Stimulated activated CD8-positive, alpha-beta memory T cell treated with anti-CD3 and anti-CD28 coated beads, Interleukin-12 subunit alpha, Interleukin-12 subunit beta, amount 100 ng/mL, for 24 hours (primary cell): ENCODE measurements at regions not wholly inside any gene's neighbourhood (a gene's known extent, or its start where the extent isn't known, plus 50 kb on each side); places are given as distances from the start of the nearest gene placed in this dataset.

Source experiments
- DNase-seq: peaks from one replicate; pipeline ENCODE4 v3.0.0-alpha.2; 2020; ENCODE audit errors: extremely low read depth

DNA sequence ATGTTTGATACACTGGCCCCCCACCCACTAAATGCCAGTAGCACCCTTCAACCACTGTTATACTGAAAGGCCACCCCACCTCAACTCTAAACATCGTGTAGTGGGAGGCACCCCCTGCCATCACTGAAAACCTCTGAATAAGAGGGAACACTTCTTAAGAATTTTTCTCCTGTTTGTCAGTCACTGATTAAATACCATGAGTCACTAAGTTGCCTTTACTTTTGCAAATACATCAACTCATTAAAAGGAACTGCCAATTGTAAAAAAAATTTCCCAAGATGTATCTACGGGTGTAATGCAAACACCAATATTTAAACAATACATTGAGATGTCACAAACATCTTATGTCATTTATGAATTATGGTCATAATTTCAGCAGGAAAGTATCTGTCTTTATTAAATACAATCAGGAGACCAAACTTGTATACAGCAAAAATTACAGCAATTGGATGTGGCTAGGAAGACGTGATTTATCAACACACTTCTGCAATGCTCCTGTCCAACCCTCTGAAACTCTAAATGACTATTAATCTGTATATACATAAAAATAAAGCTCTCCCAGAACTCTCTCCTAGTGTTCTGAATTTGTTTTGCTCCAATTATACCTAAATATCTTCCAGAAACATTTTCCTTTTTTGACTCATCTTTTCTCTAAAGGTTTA is 144.1 kb upstream of the STK17B start:
- no peak for DNase-seq

- DNase-seq, result no peak
Observed at GRCh38 chr2:196316050-196316430, 144.7 kb upstream of the STK17B start.

DNA sequence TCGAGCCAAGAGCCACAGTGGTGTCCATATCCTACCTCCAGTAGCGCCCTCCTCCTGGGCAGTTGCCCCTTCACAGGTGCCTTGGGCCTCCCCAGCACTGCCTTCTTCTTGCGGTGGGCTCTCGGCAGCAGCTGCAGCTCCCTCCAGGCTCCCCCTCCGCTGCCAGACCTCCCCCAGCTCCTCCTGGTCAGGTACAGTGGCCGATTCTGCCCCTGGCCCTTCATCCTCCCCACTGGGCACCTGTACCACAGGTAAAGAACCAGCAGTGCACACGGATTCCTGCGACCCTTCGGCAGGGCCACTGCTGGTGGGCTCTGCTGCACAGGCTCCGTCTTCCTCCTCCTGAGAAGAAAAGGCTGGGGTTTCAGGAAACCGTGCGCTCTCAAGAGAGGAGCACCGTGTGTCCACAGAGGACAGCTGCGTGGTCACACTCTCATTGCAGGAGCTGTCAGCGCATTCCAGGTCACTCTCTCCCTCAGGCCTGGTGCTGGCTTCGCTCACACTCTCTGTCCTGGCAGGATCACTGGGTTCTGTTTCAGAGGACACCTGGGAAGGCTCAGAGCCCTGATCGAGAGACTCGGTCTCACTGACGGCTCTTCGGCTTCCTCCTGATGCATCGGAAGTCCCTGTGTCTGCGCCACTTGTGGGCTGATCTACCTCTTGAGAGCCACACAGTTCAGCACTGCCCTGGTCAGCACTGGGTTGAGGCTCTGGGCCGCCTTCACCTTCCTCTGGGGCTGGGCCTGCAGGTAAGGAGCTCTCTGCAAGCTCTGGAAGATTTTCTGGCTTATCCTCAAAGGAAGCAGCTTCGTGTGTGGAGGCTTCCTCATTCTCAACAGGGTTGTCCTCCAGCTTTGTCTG is 147.4 kb upstream of the STK17B start:
- DNase-seq, result no peak

- DNase-seq, result no peak
Observed at GRCh38 chr2:196322973-196323810, 151.8 kb upstream of the STK17B start.

DNA sequence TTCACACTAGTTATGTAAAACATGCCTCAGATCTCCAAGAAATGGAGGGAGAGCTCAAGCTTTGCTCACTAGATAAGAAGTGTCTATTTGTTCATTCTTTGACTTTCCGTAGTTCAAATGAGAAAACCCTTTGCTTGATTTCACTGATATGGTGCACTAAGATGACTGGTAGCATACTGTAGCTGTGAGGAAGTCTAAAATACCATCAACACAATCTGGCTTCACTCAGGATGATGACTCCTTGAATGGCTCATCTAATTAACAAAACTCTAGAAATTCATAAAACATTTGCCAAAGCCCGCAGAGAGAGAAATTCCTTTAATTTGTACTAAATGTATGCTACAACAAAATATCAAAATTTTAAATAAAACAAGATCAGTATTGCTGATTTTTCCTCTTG is 152.8 kb upstream of the STK17B start:
- no peak for DNase-seq

- DNase-seq, result no peak
Observed at GRCh38 chr2:196328088-196328680, 156.8 kb upstream of the STK17B start.

DNA sequence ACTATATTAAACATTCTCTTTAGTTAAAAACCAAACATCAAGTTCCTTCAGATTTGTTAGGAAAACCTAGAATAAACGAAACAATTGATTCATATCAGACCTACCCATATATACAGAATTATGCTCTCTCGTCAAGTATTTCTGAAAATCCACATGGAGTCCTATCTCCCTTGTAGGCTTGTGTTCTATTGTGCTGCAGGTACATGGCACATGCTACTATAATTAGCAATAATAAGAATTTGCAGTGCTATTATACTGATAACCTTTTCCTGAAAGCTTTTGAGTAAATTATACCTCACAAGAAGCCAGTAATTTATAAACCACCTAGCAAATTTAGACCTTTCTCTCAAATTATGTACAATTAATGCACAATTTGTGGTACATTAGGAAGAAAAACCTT is 158.6 kb upstream of the STK17B start:
- DNase-seq, result no peak

- DNase-seq, result no peak
Observed at GRCh38 chr2:196330645-196331044, 159.3 kb upstream of the STK17B start.

DNA sequence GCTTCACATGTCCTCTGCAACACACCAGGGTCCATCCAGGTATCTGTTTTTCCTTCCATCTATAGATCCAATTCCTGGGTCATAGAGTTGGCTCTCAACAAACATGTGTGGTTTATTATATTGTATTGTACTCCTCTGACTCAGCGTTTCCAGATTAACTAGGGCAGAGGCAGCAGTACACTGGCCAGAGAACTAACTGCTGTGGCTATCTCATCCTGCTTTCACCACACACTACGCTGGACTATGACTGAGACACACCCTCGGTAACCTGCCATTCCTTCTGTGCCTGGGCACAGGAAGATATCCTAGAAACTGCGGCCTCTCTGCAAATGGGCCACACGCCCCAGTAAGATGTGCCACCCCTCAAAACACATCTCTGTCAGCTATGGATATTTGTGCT is 159.8 kb upstream of the STK17B start:
- DNase-seq, result no peak

- DNase-seq, result no peak
Observed at GRCh38 chr2:196331851-196332250, 160.5 kb upstream of the STK17B start.

- DNase-seq, result no peak
Observed at GRCh38 chr2:196333397-196333796, 162.0 kb upstream of the STK17B start.

- DNase-seq, result no peak
Observed at GRCh38 chr2:196334710-196335109, 163.3 kb upstream of the STK17B start.

- DNase-seq, result no peak
Observed at GRCh38 chr2:196335221-196335634, 163.8 kb upstream of the STK17B start.

DNA sequence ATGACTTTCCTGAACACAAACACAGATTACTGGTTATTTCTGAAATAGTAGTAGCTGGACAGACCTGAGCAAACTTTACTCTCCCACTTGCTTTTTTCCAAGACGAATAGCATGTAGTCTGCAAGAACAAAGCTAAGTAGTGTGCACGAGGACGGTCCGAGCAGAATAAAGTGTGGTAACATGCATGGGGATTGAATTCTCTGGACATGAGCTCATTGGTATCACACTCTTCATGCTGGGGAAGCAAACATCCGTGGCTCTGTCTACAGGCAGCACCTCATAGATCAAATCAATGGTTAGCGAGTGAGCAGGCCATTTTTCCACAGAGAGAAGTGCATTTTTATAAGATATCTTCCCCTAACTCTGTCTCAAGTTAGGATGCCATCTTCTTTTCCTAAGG is 164.8 kb upstream of the STK17B start:
- DNase-seq, result no peak

DNA sequence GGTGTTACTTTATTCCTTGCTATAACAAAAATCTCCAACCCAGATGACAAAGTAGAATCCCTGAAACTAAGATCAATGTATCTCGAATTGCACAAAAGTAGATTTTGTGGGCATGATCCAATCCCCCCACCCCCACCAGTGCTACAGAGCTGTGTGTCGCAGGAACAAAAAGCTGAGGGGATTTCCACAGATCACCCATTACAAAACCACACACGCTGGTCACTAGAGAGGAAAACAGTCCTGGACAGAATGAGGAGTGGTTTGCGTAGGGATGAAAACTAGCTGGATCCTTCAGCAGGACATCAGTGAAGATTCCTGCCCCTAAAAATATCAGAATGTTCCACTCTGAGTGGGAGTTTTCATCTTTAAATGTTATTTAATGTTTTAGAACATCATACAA is 165.3 kb upstream of the STK17B start:
- no peak for DNase-seq

DNA sequence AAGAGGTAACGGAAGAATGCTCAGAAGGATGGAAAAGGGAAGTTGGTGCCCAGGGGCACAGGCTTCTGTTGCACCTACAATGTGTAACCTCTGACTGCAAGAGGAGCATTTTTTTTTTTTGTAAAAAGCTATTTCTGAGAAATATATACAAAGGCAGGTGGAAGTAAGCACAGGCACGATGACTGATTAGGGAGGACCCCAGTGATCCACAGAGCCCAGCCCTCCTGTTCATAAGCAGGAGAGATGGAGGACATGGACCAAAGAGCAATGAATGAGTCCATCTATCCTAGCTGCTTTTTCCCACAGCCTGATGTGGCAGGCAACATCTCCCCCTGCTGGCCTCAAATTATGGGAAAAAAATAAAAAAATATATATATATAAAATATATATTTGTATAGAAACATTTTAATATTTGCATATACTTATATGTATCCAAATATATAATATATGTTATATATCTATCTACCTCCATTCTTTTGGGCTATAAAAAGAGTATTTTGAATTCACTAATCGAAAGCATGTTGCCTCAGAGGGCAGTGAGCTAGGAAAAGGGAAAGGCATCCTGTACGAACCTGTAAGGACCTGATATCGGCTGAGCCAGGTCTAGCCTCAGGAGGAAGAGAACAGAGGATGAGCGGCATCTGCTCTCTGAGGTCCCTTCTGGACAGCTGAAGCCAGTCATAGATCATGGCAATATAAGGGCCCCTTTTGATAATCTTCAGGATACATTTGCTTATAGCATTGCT is 166.0 kb upstream of the STK17B start:
- DNase-seq, result no peak

DNA sequence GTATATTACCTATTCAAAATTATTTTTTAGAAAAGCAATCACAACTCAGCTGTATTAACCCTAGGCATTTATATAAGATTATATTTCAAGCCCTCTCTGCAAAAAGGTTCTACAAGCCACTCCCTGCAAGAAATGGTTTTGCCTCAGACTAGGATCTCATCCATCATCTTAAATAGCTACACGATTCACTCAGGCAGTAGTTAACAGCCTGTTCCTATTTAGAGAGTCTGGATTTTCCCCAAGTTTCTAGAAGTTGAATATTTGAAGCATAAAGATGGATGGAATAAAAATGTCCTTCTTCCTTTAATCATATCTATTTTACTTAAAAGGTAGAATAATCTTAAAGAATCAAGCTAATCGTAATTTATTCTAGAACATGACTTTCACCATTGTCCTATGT is 167.1 kb upstream of the STK17B start:
- no peak for DNase-seq

- no peak for DNase-seq
Observed at GRCh38 chr2:196341277-196341841, 170.0 kb upstream of the STK17B start.

DNA sequence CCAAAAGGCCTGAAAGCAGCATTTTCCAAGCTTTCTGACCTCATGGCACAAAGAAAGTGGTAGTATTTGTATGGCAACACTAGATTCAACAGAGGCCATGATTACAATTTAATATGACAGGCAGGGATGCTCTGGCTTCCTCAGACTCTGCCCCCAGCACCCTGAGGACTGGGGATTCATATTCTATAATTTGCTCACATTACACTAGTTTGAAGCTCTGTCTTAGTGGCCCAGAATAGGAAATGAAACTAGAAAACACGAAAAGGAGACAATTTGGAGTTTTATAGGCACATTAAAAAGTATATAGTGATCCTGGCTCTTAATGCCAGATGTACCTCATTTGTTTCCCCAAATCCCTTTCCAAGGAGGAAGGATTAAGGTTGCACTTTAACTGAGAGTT is 173.0 kb upstream of the STK17B start:
- no peak for DNase-seq

GRCh38 chr2:196353717-196354116 is 182.3 kb upstream of the STK17B start:
- DNase-seq, result no peak

DNA sequence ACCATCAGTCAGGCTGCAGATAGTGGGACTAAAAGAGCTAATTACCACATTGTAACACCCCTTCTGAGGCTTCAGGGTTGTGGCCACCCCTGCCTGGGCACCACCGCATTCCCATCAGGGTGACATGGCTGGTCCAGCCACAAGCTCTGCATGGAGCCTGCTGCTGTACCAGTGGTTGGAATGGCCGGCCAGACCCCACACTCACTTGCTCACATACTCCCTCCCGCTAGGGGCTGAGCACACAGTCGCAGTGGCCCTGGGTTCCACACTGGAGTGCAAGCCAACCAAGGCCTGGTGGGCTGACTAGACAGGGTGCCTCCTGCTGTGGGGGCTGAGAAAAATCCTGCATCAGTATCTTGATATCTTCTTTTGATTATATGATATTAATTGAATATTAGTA is 182.8 kb upstream of the STK17B start:
- no peak for DNase-seq
